IMR-90 (cell line): ENCODE measurements at regions not wholly inside any gene's neighbourhood (a gene's known extent, or its start where the extent isn't known, plus 50 kb on each side); places are given as distances from the start of the nearest gene placed in this dataset.
A peak's percentile ranks its signal among the peaks of the same experiment; 100 is the strongest.

Source experiments
- ATAC-seq: fragments of 200-7000 bp; cut with Tn5 transposase; 2 replicates; pipeline ENCODE4 v1.9.1; 2020; ENCODE audit warnings: low read depth, mild to moderate bottlenecking, moderate library complexity
- BruUV-seq: library from RNA; stranded (reverse); fragments of 400-500 nt; replicated peaks from 2 replicates; lab custom pipeline; 2021; lab: Mats Ljungman, UMichigan
- CTCF ChIA-PET: fragments of 300-600 bp; formaldehyde crosslinking; extraction: SDS; loops from one replicate; lab custom pipeline; 2021; ENCODE audit warnings: antibody characterized with exemption; lab: Yijun Ruan, JAX
- POLR2A ChIA-PET: fragments of 300-600 bp; sonication (Branson Sonifier 250); formaldehyde crosslinking; loops from one replicate; lab custom pipeline; 2022; ENCODE audit warnings: antibody characterized with exemption; ENCODE audit not compliant: unreplicated experiment; lab: Charles Lee
- DNase-seq: peaks from one replicate; pipeline ENCODE4 v3.0.0; 2013
- H2AFZ ChIP-seq: replicated peaks from 2 replicates; pipeline ENCODE3; 2013; ENCODE audit warnings: low read length, mild to moderate bottlenecking; ENCODE audit not compliant: poor library complexity
- H2AK5ac ChIP-seq: 2 replicates; pipeline ENCODE4 v1.6.1; 2013; ENCODE audit warnings: low read depth, low read length, inconsistent platforms
- H2AK9ac ChIP-seq: replicated peaks from 2 replicates; pipeline ENCODE3; 2013; ENCODE audit warnings: mild to moderate bottlenecking, low read depth, low read length, moderate library complexity; ENCODE audit not compliant: poor library complexity
- H2BK120ac ChIP-seq: 2 replicates; pipeline ENCODE4 v1.6.1; 2013; ENCODE audit warnings: low read depth, low read length, inconsistent platforms
- H2BK15ac ChIP-seq: 3 replicates; pipeline ENCODE4 v1.6.1; 2013; ENCODE audit warnings: low read depth, low read length, inconsistent platforms
- H2BK20ac ChIP-seq: 2 replicates; pipeline ENCODE4 v1.6.1; 2013; ENCODE audit warnings: low read depth, mild to moderate bottlenecking, inconsistent platforms, low read length, moderate library complexity
- H2BK5ac ChIP-seq: 2 replicates; pipeline ENCODE4 v1.6.1; 2013; ENCODE audit warnings: mild to moderate bottlenecking, low read depth, low read length, inconsistent platforms; ENCODE audit not compliant: poor library complexity, severe bottlenecking
- H3K14ac ChIP-seq: replicated peaks from 2 replicates; pipeline ENCODE4 v1.6.1; 2013; ENCODE audit warnings: low read depth, low read length, inconsistent platforms
- H3K18ac ChIP-seq: 2 replicates; pipeline ENCODE4 v1.6.1; 2013; ENCODE audit warnings: low read depth, low read length, control low read depth
- H3K23ac ChIP-seq: 2 replicates; pipeline ENCODE4 v1.6.1; 2013; ENCODE audit warnings: low read depth, low read length, inconsistent platforms
- H3K27ac ChIP-seq: 2 replicates; pipeline ENCODE4 v1.5.1; 2013; ENCODE audit warnings: mild to moderate bottlenecking, control low read depth, low read length; ENCODE audit not compliant: insufficient read depth
- H3K27me3 ChIP-seq: 2 replicates; pipeline ENCODE4 v1.6.1; 2013; ENCODE audit warnings: low read length; ENCODE audit not compliant: control insufficient read depth, insufficient read depth
- H3K36me3 ChIP-seq: 2 replicates; pipeline ENCODE4 v1.6.1; 2013; ENCODE audit warnings: low read length, mixed read lengths; ENCODE audit not compliant: control insufficient read depth, insufficient read depth
- H3K4ac ChIP-seq: 2 replicates; pipeline ENCODE4 v1.6.1; 2013; ENCODE audit warnings: low read depth, low read length, inconsistent platforms
- H3K4me1 ChIP-seq: 2 replicates; pipeline ENCODE4 v1.6.1; 2013; ENCODE audit warnings: low read length, mixed read lengths; ENCODE audit not compliant: control insufficient read depth, insufficient read depth
- H3K4me2 ChIP-seq: 2 replicates; pipeline ENCODE4 v1.6.1; 2013; ENCODE audit warnings: low read depth, mild to moderate bottlenecking, control low read depth, low read length, moderate library complexity
- H3K4me3 ChIP-seq: 2 replicates; pipeline ENCODE4 v1.5.1; 2013; ENCODE audit warnings: low read depth, mild to moderate bottlenecking, control low read depth, low read length, moderate library complexity; ENCODE audit not compliant: insufficient read depth
- H3K56ac ChIP-seq: 2 replicates; pipeline ENCODE4 v1.6.1; 2013; ENCODE audit warnings: low read length, inconsistent platforms; ENCODE audit not compliant: insufficient read depth; ENCODE audit errors: extremely low read depth
- H3K79me1 ChIP-seq, 2 experiments: 2 replicates each; pipeline ENCODE4 v1.6.1; 2013; ENCODE audit warnings: low read length in 2 of 2, inconsistent platforms in 1 of 2, low read depth in 1 of 2
- H3K9ac ChIP-seq: 2 replicates; pipeline ENCODE4 v1.6.1; 2013; ENCODE audit warnings: low read depth, low read length, control low read depth
- H3K9me1 ChIP-seq: 2 replicates; pipeline ENCODE4 v1.6.1; 2013; ENCODE audit warnings: low read length, inconsistent platforms; ENCODE audit not compliant: insufficient read depth
- H3K9me3 ChIP-seq: 2 replicates; pipeline ENCODE4 v1.6.1; 2013; ENCODE audit warnings: low read length; ENCODE audit not compliant: control insufficient read depth, insufficient read depth
- H4K20me1 ChIP-seq: 2 replicates; pipeline ENCODE4 v1.6.1; 2013; ENCODE audit warnings: low read length, inconsistent platforms; ENCODE audit not compliant: insufficient read depth
- H4K5ac ChIP-seq: 2 replicates; pipeline ENCODE4 v1.6.1; 2013; ENCODE audit warnings: mild to moderate bottlenecking, low read depth, low read length, control low read depth
- H4K8ac ChIP-seq, 2 experiments: 2 replicates each; pipeline ENCODE4 v1.6.1; 2013; ENCODE audit warnings: low read depth in 2 of 2, low read length in 2 of 2, control low read depth in 1 of 2, inconsistent platforms in 1 of 2
- H4K91ac ChIP-seq: 2 replicates; pipeline ENCODE4 v1.6.1; 2013; ENCODE audit warnings: low read depth, low read length, inconsistent platforms; ENCODE audit not compliant: insufficient read depth
- CEBPB ChIP-seq: IDR thresholded peaks from 2 replicates; pipeline ENCODE4 v1.6.1; 2012; ENCODE audit warnings: low read depth, low read length, improper control_type of control experiment
- CTCF ChIP-seq: conservative IDR thresholded peaks from 2 replicates; pipeline ENCODE4 v1.5.1; 2012; ENCODE audit warnings: mild to moderate bottlenecking, low read depth, low read length, improper control_type of control experiment
- FOS ChIP-seq: fragments of 150-350 bp; IDR thresholded peaks from 2 replicates; pipeline ENCODE4 v1.6.1; 2016; ENCODE audit warnings: low read depth, low read length
- RAD21 ChIP-seq: IDR thresholded peaks from 2 replicates; pipeline ENCODE4 v1.6.1; 2012; ENCODE audit warnings: low read length, improper control_type of control experiment
- WGBS, 2 experiments: methylation state at CpG; one replicate each; pipeline versions ENCODE4 v1.1.5 to v1.1.7; 2013; ENCODE audit warnings: missing lambda C conversion rate in 2 of 2; ENCODE audit not compliant: insufficient read length in 1 of 2; ENCODE audit errors: extremely low coverage in 2 of 2; 5-methylcytosine and 5-hydroxymethylcytosine counted together
- dilution Hi-C: fragments of 300-500 bp; cut with HindIII; formaldehyde crosslinking; loops from one replicate; pipeline ENCODE4 v1.14.3; 2018; ENCODE audit warnings: low sequenced_read_pairs; ENCODE audit not compliant: unreplicated experiment
- in situ Hi-C: fragments of 300-500 bp; cut with MboI; formaldehyde crosslinking; loops from 3 replicates; pipeline ENCODE4 v1.14.3; 2019; ENCODE audit warnings: low sequenced_read_pairs, inconsistent platforms, mixed read lengths
- intact Hi-C: fragments of 100-400 bp; cut with micrococcal nuclease; formaldehyde crosslinking; loops from 2 replicates; pipeline ENCODE4 v1.10.0; 2022

DNA sequence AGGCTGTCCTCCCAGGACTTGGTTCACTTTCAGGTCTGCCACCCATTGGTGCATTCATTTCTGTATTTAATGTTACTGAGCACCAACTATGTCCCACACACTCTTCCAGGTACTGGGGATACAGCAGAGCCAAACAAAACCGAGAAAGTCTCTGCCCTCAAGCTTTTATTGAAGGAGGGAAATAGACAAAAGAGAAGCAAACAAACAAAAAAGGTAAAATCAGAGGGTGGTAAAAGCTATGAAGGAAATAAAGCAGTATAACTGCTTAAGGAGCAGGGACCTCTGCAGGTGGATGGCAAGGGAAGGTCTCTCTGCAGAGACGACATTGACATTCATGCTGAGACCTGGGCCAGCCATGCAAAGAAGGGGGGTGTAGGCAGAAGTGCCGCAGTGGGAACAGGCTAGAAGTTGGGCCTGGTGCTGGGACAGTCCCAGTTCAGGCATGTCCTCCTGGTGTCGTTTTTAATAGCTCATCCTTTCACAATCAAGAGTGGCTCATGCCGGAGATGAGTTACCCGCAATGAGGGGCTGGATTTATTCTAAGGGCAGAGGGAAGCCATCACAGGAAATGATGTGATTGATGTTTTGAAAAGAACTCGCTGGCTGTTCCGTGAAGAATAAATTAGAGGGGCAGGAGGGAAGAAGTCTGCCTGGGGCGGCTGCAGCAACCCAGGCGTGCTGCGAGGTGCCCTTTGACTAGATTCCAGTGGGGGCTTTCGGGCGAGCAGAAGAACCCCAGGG lies 72.8 kb downstream of the IRF2BPL start:
- Histone ChIP-seq H3K4ac (peak overlapping the region; percentile 91), H3K4me3 (no peak overlapping the region), H2BK120ac (peak overlapping the region; percentile 92), H2BK5ac (peak overlapping the region; percentile 84), H2AK5ac (peak overlapping the region; percentile 95), H3K27me3 (no peaks in the 10 kb centered on the region), H3K23ac (peak overlapping the region; percentile 92), H2AFZ (peak overlapping the region; percentile 91), H3K4me2 (peak overlapping the region; percentile 34), H4K20me1 (no peaks in the 10 kb centered on the region), H3K14ac (peak overlapping the region; percentile 87), H3K9me1 (peaks cover 18% of the 10 kb centered on the region), H2BK15ac (peak overlapping the region; percentile 61; the same call in 2 of the 3 replicates), H2AK9ac (peak overlapping the region; percentile 81), H3K9me3 (no peaks in the 10 kb centered on the region), H3K56ac (peak overlapping the region; percentile 67), H4K5ac (peak overlapping the region; percentile 91), H3K79me1 (peaks cover 7 to 38% of the 10 kb centered on the region in 2 experiments; a peak in 3 of 4 replicates), H3K18ac (peak overlapping the region; percentile 84), H3K36me3 (no peaks in the 10 kb centered on the region), H4K8ac (peak overlapping the region; percentile 41 to 94), H4K91ac (peak overlapping the region; percentile 96), H3K9ac (peak overlapping the region; percentile 52), H3K27ac (peak overlapping the region; percentile 91), H2BK20ac (peak overlapping the region; percentile 84), H3K4me1 (peaks cover 37% of the 10 kb centered on the region)
- intact Hi-C loops: loop anchor here (1.0 to 2.0 kb wide), 2 partner anchors 37 to 73 kb away; partner anchors contain the start of gene IRF2BPL
- ChIA-PET CTCF (interaction anchor here (1.6 to 1.7 kb wide), 2 partner anchors 42 to 116 kb away, joined by 5 to 6 read pairs; no protein-coding TSS in a partner anchor), POLR2A (interaction anchor here (0.5 to 1.6 kb wide), 4 partner anchors 38 to 109 kb away, joined by 3 to 14 read pairs (median 6); no protein-coding TSS in a partner anchor)
- peak; percentile 59 for DNase-seq
- peak; percentile 1 for ATAC-seq
- 13% methylated on average over 1 of the region's 13 CpGs; no CpG with 5 or more reads in 1 of the 2 experiments for WGBS, 2 experiments
- no TSS peak for BruUV-seq
- TF ChIP-seq FOS (0 out of 2 replicates have a peak, but pooled peaks have one; percentile 6), CEBPB (peak; percentile 81), RAD21 (peak; percentile 0; the same call in 1 of the 2 replicates), CTCF (no peak)
- dilution Hi-C loops: no loop called here
- in situ Hi-C loops: no loop called here
